Lower leg skin (tissue), 4 donors: ENCODE measurements at regions not wholly inside any gene's neighbourhood (a gene's known extent, or its start where the extent isn't known, plus 50 kb on each side); places are given as distances from the start of the nearest gene placed in this dataset.
"Not testable (repeated sequence)": the region's sequence is repeated elsewhere in the genome, so short reads cannot be mapped to it uniquely, and the experiment has no call there.

Source experiments
- DNase-seq, 2 donors: peaks; one replicate each; pipeline ENCODE4 v3.0.0-alpha.2; 2019; ENCODE audit warnings: low spot score in 2 of 2
- H3K4me3 ChIP-seq: fragments of 200-600 bp; sonication (generic); 2 replicates; pipeline ENCODE4 v1.5.1; 2017; ENCODE audit warnings: mild to moderate bottlenecking, low read depth; ENCODE audit not compliant: poor library complexity, severe bottlenecking
- POLR2A ChIP-seq, 2 donors: fragments of 450-650 bp; IDR thresholded peaks; one replicate each; pipeline ENCODE4 v1.6.1; 2016 to 2017; ENCODE audit warnings: antibody characterized with exemption in 2 of 2, mild to moderate bottlenecking in 1 of 2, moderate library complexity in 1 of 2
- WGBS, 2 donors: methylation state at CpG; one replicate each; pipeline ENCODE4 v1.1.5; 2018; 5-methylcytosine and 5-hydroxymethylcytosine counted together
- intact Hi-C: fragments of 100-400 bp; cut with DNase I; formaldehyde crosslinking; loops from one replicate; pipeline ENCODE4 v1.15.0; 2023; ENCODE audit warnings: low total_unique reads
- TF ChIP-seq, protein P1 (sequence below), 3 donors: fragments of 450-650 bp; IDR thresholded peaks; one replicate each; pipeline ENCODE4 v1.5.1; 2016; ENCODE audit warnings: antibody characterized with exemption in 3 of 3, mild to moderate bottlenecking in 3 of 3, moderate library complexity in 2 of 3

- 93 to 94% methylated on average over 2 of the region's 2 CpGs for WGBS, 2 donors
- intact Hi-C loops, result no loop called here
- no peak for DNase-seq
- TF ChIP-seq, protein P1, sequence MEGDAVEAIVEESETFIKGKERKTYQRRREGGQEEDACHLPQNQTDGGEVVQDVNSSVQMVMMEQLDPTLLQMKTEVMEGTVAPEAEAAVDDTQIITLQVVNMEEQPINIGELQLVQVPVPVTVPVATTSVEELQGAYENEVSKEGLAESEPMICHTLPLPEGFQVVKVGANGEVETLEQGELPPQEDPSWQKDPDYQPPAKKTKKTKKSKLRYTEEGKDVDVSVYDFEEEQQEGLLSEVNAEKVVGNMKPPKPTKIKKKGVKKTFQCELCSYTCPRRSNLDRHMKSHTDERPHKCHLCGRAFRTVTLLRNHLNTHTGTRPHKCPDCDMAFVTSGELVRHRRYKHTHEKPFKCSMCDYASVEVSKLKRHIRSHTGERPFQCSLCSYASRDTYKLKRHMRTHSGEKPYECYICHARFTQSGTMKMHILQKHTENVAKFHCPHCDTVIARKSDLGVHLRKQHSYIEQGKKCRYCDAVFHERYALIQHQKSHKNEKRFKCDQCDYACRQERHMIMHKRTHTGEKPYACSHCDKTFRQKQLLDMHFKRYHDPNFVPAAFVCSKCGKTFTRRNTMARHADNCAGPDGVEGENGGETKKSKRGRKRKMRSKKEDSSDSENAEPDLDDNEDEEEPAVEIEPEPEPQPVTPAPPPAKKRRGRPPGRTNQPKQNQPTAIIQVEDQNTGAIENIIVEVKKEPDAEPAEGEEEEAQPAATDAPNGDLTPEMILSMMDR (IDR thresholded peaks at IDR 0.05), result no peak
- no peak for TF ChIP-seq POLR2A (IDR thresholded peaks at IDR 0.05)
- H3K4me3 ChIP-seq, result no peak overlapping the region
Observed at GRCh38 chr20:54909702-54910101, 434.3 kb downstream of the DOK5 start.

DNA sequence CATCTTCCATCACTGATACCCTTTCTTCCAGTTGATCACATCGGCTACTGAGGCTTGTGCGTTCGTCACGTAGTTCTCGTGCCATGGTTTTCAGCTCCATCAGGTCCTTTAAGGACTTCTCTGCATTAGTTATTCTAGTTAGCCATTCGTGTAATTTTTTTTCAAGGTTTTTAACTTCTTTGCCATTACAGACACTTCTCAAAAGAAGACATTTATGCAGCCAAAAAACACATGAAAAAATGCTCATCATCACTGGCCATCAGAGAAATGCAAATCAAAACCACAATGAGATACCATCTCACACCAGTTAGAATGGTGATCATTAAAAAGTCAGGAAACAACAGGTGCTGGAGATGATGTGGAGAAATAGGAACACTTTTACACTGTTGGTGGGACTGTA is 430.7 kb downstream of the DOK5 start:
- H3K4me3 ChIP-seq, DNase-seq, intact Hi-C loops: not testable (repeated sequence)
- WGBS, 2 donors, result 90 to 94% methylated on average over 6 of the region's 6 CpGs

DNA sequence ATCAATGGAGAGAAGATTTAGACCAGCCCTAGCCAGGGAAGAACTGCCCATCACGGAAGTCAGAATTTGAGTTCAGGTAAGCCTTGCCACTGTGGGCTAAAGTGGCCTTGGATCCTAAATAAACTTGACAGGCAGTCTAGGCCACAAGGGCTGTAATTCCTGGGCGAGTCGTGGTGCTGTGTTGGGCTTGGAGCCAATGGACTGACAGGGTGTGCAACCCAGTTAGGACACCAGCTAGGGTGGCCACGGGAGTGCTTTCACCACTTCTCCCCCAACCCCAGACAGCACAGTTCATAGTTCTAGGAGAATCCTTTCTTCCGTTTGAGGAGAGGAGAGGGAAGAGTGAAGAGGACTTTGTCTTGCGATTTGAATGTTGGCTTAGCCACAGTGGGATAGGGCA is 422.4 kb downstream of the DOK5 start:
- TF ChIP-seq, protein P1 (IDR thresholded peaks at IDR 0.05), result no peak
- TF ChIP-seq POLR2A (IDR thresholded peaks at IDR 0.05), result no peak
- no peak for DNase-seq
- WGBS, 2 donors, result 75 to 92% methylated on average over 6 of the region's 6 CpGs
- intact Hi-C loops, result no loop called here
- no peak overlapping the region for H3K4me3 ChIP-seq

DNA sequence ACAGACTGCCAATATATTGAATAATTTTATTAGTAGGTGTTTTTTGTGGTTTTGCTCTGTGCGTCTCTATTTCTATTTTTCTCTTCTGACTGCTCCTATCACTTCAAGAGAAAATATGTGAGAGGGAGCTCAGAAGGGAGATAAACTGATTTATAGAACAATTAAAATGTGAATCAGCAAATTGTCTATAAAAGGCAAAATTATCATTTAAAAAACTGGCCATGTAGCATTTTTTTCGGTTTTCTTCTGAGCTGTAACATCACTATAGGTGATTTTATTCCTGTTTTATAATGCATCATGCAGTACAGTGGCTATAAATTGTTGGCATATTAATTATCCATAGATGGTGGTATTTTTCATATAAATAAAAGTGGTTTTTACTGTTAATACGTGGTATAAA is 416.5 kb downstream of the DOK5 start:
- TF ChIP-seq POLR2A (IDR thresholded peaks at IDR 0.05), result no peak
- TF ChIP-seq, protein P1 (IDR thresholded peaks at IDR 0.05), result no peak
- intact Hi-C loops, result no loop called here
- 47 to 54% methylated on average over 3 of the region's 3 CpGs for WGBS, 2 donors

DNA sequence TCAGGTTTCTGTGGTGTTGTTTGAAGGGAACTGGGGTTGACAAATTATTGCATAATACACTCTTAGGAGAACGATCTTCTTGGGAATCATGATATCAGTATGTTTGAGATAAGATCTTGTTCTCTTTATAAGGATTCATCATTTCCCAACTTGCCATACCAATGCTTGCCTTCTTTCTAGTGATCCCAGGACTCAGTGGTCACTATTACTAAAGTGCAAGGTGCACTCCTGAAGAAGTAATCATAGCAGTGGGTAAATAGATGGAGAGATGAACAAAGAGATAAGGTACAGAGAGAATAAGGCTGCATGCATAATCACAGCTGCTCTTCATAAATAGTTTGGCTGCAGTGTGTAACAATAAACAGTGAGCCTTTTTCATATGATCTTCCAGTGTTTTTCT is 404.0 kb downstream of the DOK5 start:
- intact Hi-C loops, result no loop called here
- H3K4me3 ChIP-seq, result no peak overlapping the region
- WGBS, 2 donors, result 50 to 59% methylated on average over 1 of the region's 1 CpG
- TF ChIP-seq, protein P1 (IDR thresholded peaks at IDR 0.05), result no peak
- TF ChIP-seq POLR2A (IDR thresholded peaks at IDR 0.05), result no peak
- no peak for DNase-seq

More for the DNA sequence above, 416.5 kb downstream of the DOK5 start:
- no peak for DNase-seq
- H3K4me3 ChIP-seq, result no peak overlapping the region

DNA sequence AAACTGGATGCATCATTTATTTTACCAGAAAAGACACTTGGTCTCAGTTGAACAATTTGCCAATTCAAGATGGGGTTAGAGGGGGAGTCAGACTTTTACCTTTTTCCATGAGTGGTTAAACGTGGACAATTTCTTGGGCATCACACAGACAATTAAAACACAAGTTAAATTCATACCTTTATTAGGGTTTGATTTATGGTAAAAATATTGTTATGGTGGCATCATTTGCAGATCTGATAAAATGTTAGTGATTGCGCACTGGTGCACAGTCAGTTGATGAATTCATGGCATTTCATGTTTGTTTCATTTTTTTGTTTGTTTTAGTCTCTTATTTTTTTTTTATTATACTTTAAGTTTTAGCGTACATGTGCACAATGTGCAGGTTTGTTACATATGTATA is 399.9 kb downstream of the DOK5 start:
- DNase-seq, result no peak
- no peak for TF ChIP-seq POLR2A (IDR thresholded peaks at IDR 0.05)
- TF ChIP-seq, protein P1 (IDR thresholded peaks at IDR 0.05), result no peak
- intact Hi-C loops, result no loop called here
- no peak overlapping the region for H3K4me3 ChIP-seq
- 85 to 89% methylated on average over 3 of the region's 3 CpGs for WGBS, 2 donors
